K562 (cell line): ENCODE measurements at regions not wholly inside any gene's neighbourhood (a gene's known extent, or its start where the extent isn't known, plus 50 kb on each side); places are given as distances from the start of the nearest gene placed in this dataset.
A peak's percentile ranks its signal among the peaks of the same experiment; 100 is the strongest.

Experiments used
- ATAC-seq: fragments of 200-7000 bp; cut with Tn5 transposase; 3 replicates; pipeline ENCODE4 v1.9.1; 2020; ENCODE audit warnings: moderate library complexity
- BruUV-seq: library from RNA; stranded (reverse); fragments of 400-500 nt; replicated peaks from 2 replicates; lab custom pipeline; 2021; lab: Mats Ljungman, UMichigan
- CTCF ChIA-PET: fragments of 300-600 bp; formaldehyde crosslinking; extraction: SDS; loops from one replicate; lab custom pipeline; 2021; ENCODE audit warnings: low intra/inter-chr PET ratio; lab: Yijun Ruan, JAX
- POLR2A ChIA-PET: fragments of 300-600, 350-650 bp; sonication (Branson Sonifier 250); formaldehyde crosslinking; extraction: SDS; loops from one replicate; lab custom pipeline; 2021; ENCODE audit warnings: antibody characterized with exemption, inconsistent platforms; lab: Yijun Ruan, JAX
- DNase-seq, 4 experiments: peaks; one replicate each; pipeline versions ENCODE4 v3.0.0 to v3.0.0-alpha.2; 2011 to 2018; ENCODE audit warnings: low spot score in 3 of 4, mixed read lengths in 3 of 4; ENCODE audit errors: extremely low read depth in 1 of 4
- FAIRE-seq: peaks from 2 replicates; lab custom pipeline; 2011; peaks lifted over from hg19 to GRCh38; lab: Jason Lieb, UNC
- H2AFZ ChIP-seq: 2 replicates; pipeline ENCODE4 v1.6.0; 2011; ENCODE audit warnings: low read depth, low read length, control low read depth, inconsistent platforms
- H3K27ac ChIP-seq: fragments of 200-600 bp; 3 replicates; pipeline ENCODE4 v1.8.0; 2011; ENCODE audit warnings: low read depth, mild to moderate bottlenecking, control low read depth, inconsistent platforms, low read length, moderate library complexity, mixed read lengths; ENCODE audit errors: extremely low read depth
- H3K27me3 ChIP-seq, 2 experiments: fragments of 300-600 bp in 1 of 2; 2 replicates in 1 of 2; 3 replicates in 1 of 2; pipeline versions ENCODE4 v1.6.0 to v1.8.0; 2011; ENCODE audit warnings: inconsistent platforms in 2 of 2, low read length in 2 of 2, mild to moderate bottlenecking in 1 of 2, mixed read lengths in 1 of 2, moderate library complexity in 1 of 2; ENCODE audit not compliant: control insufficient read depth in 2 of 2, insufficient read depth in 2 of 2
- H3K36me3 ChIP-seq: fragments of 300-600 bp; 3 replicates; pipeline ENCODE4 v1.8.0; 2011; ENCODE audit warnings: mild to moderate bottlenecking, low read length, inconsistent platforms; ENCODE audit not compliant: control insufficient read depth, insufficient read depth
- H3K4me1 ChIP-seq, 2 experiments: fragments of 200-600 bp in 1 of 2; replicated peaks in 1 of 2; 2 replicates in 1 of 2; 3 replicates in 1 of 2; pipeline versions ENCODE4 v1.5.1 to v1.8.0; 2011; ENCODE audit warnings: inconsistent platforms in 2 of 2, low read length in 2 of 2, mild to moderate bottlenecking in 1 of 2, mixed read lengths in 1 of 2, moderate library complexity in 1 of 2; ENCODE audit not compliant: control insufficient read depth in 2 of 2, insufficient read depth in 2 of 2
- H3K4me2 ChIP-seq: 2 replicates; pipeline ENCODE4 v1.6.1; 2011; ENCODE audit warnings: low read length, control low read depth, inconsistent platforms, mixed read lengths; ENCODE audit not compliant: insufficient read depth
- H3K4me3 ChIP-seq: fragments of 200-600 bp; sonication (generic), shearing (Covaris generic); 2 replicates; pipeline ENCODE4 v1.5.1; 2016; ENCODE audit warnings: control low read depth, inconsistent platforms
- H3K79me2 ChIP-seq: fragments of 200-600 bp; 3 replicates; pipeline ENCODE4 v1.8.0; 2011; ENCODE audit warnings: low read length, inconsistent platforms; ENCODE audit not compliant: control insufficient read depth, insufficient read depth
- H3K9ac ChIP-seq, 2 experiments: 2 replicates each; pipeline versions ENCODE4 v1.6.0 to v1.6.1; 2011; ENCODE audit warnings: low read depth in 2 of 2, low read length in 2 of 2, control low read depth in 1 of 2, inconsistent platforms in 1 of 2, mild to moderate bottlenecking in 1 of 2, mixed read lengths in 1 of 2; ENCODE audit not compliant: insufficient read depth in 1 of 2
- H3K9me1 ChIP-seq: one replicate; pipeline ENCODE4 v1.6.0; 2011; ENCODE audit warnings: inconsistent platforms, mild to moderate bottlenecking, low read length, moderate library complexity; ENCODE audit not compliant: control insufficient read depth, insufficient read depth
- H3K9me3 ChIP-seq: replicated peaks from 2 replicates; pipeline ENCODE4 v1.5.1; 2011; ENCODE audit warnings: low read depth, low read length, inconsistent platforms; ENCODE audit not compliant: control insufficient read depth, insufficient read depth
- H4K20me1 ChIP-seq: replicated peaks from 2 replicates; pipeline ENCODE4 v1.6.1; 2011; ENCODE audit warnings: low read length, inconsistent platforms, mixed read lengths; ENCODE audit not compliant: control insufficient read depth, insufficient read depth
- TCF7L2 ChIP-seq: fragments of 150-350 bp; IDR thresholded peaks from 2 replicates; pipeline ENCODE4 v1.6.1; 2016; ENCODE audit warnings: low read depth, mild to moderate bottlenecking, low read length, moderate library complexity
- WGBS: fragments of 100-300 bp; shearing (Covaris generic); methylation state at CpG from one replicate; pipeline ENCODE4 v1.1.6; 2016; ENCODE audit warnings: low coverage, mixed read lengths; ENCODE audit not compliant: insufficient coverage; ENCODE audit errors: missing lambda C conversion rate; 5-methylcytosine and 5-hydroxymethylcytosine counted together
- in situ Hi-C: fragments of 300-500 bp; cut with MboI; formaldehyde crosslinking; loops from 4 replicates; pipeline ENCODE4 v1.15.0; 2018; ENCODE audit warnings: inconsistent platforms, mixed read lengths
- intact Hi-C: fragments of 100-400 bp; cut with micrococcal nuclease; formaldehyde crosslinking; loops from 2 replicates; pipeline ENCODE4 v1.14.2; 2022
- TF ChIP-seq, protein P1 (sequence below): fragments of 450-650 bp; IDR thresholded peaks from 2 replicates; pipeline ENCODE4 v1.6.1; 2017; ENCODE audit warnings: antibody characterized with exemption, mild to moderate bottlenecking

DNA sequence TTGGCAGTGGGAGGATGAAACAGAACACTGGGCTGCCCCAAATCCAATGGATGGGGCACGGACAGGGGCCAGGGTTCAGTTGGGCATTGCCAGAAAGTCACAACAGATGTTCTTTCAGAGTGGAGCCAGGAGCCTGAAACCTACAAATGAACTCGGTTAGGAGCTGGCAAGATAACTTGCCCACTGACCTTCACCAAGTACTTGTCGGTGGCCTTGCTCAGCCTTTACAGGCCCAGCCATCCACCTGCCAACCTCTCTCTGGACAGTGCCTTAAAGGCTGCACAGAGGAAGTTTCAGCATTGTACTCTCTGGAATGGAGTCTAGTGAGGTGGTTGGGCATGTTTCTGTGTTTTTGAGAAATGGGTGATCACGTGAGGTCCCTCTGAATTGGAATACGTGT lies 87.1 kb upstream of the USP9X start:
- 80% methylated on average over 5 of the region's 5 CpGs for WGBS
- ATAC-seq: peak; percentile 17; the same call in 2 of the 3 replicates
- H3K27me3 ChIP-seq: no peaks in the 10 kb centered on the region
- H3K27ac ChIP-seq: peak overlapping the region; percentile 56; the same call in 2 of the 3 replicates
- no peak for FAIRE-seq
- H3K9me3 ChIP-seq: no peaks in the 10 kb centered on the region
- H3K4me3 ChIP-seq: no peak overlapping the region
- in situ Hi-C loops (no loop called here), intact Hi-C loops (no loop called here)
- no peaks in the 10 kb centered on the region for H3K79me2 ChIP-seq
- no TSS peak for BruUV-seq
- ChIA-PET POLR2A (interaction anchor here (1.0 kb wide), 1 partner anchor 88 kb away, joined by 3 read pairs; no protein-coding TSS in a partner anchor), CTCF (no interaction called here)
- H4K20me1 ChIP-seq: no peaks in the 10 kb centered on the region
- H3K4me1 ChIP-seq: peaks cover 5 to 7% of the 10 kb centered on the region in 2 experiments; a peak in 3 of 5 replicates
- DNase-seq: no peak
- H3K9ac ChIP-seq: no peak overlapping the region
- H3K36me3 ChIP-seq: no peaks in the 10 kb centered on the region
- no peaks in the 10 kb centered on the region for H3K9me1 ChIP-seq
- H2AFZ ChIP-seq: peak overlapping the region; percentile 100
- H3K4me2 ChIP-seq: peak overlapping the region; percentile 25; the same call in 1 of the 2 replicates
- TF ChIP-seq TCF7L2: no peak
- TF ChIP-seq, protein P1, sequence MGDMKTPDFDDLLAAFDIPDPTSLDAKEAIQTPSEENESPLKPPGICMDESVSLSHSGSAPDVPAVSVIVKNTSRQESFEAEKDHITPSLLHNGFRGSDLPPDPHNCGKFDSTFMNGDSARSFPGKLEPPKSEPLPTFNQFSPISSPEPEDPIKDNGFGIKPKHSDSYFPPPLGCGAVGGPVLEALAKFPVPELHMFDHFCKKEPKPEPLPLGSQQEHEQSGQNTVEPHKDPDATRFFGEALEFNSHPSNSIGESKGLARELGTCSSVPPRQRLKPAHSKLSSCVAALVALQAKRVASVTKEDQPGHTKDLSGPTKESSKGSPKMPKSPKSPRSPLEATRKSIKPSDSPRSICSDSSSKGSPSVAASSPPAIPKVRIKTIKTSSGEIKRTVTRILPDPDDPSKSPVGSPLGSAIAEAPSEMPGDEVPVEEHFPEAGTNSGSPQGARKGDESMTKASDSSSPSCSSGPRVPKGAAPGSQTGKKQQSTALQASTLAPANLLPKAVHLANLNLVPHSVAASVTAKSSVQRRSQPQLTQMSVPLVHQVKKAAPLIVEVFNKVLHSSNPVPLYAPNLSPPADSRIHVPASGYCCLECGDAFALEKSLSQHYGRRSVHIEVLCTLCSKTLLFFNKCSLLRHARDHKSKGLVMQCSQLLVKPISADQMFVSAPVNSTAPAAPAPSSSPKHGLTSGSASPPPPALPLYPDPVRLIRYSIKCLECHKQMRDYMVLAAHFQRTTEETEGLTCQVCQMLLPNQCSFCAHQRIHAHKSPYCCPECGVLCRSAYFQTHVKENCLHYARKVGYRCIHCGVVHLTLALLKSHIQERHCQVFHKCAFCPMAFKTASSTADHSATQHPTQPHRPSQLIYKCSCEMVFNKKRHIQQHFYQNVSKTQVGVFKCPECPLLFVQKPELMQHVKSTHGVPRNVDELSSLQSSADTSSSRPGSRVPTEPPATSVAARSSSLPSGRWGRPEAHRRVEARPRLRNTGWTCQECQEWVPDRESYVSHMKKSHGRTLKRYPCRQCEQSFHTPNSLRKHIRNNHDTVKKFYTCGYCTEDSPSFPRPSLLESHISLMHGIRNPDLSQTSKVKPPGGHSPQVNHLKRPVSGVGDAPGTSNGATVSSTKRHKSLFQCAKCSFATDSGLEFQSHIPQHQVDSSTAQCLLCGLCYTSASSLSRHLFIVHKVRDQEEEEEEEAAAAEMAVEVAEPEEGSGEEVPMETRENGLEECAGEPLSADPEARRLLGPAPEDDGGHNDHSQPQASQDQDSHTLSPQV: peak; percentile 61; the same call in 1 of the 2 replicates
